ENCODE measurements at regions not wholly inside any gene's neighbourhood (a gene's known extent, or its start where the extent isn't known, plus 50 kb on each side); places are given as distances from the start of the nearest gene placed in this dataset.

DNA sequence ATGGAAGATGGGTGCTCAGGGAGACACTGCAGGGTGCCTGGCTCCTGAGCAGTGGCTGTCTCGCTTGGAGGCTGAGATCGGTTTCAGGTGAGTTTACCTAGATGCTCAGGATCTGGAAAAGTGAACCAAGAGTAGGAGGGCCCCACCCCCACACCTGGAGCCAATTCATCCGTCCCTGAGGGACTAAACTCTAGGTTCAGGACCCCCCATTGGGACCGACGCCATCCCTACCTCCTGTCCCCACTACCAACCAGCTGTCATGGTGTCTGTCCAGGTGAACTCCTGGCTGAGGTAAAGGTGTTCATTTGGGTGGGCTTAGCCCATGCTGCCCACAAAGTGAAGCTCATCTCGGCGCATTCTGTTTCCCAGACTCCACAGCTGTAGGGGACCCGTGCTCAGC lies 174.6 kb upstream of the PLPP4 start:
- Mint-ChIP-seq H3K9me3 (ENCODE audit: low read depth) (no peaks in the 10 kb centered on the region), H3K36me3 (ENCODE audit: low read depth) (no peaks in the 10 kb centered on the region), H3K27me3 (ENCODE audit: low read depth) (no peaks in the 10 kb centered on the region), H3K27ac (ENCODE audit: unreplicated experiment) (no peak overlapping the region), H3K4me1 (ENCODE audit: low read depth) (no peaks in the 10 kb centered on the region), H3K4me3 (ENCODE audit: unreplicated experiment) (no peak overlapping the region)
- DNase-seq (ENCODE audit: low spot score), result no peak
- TF ChIP-seq, protein P1, sequence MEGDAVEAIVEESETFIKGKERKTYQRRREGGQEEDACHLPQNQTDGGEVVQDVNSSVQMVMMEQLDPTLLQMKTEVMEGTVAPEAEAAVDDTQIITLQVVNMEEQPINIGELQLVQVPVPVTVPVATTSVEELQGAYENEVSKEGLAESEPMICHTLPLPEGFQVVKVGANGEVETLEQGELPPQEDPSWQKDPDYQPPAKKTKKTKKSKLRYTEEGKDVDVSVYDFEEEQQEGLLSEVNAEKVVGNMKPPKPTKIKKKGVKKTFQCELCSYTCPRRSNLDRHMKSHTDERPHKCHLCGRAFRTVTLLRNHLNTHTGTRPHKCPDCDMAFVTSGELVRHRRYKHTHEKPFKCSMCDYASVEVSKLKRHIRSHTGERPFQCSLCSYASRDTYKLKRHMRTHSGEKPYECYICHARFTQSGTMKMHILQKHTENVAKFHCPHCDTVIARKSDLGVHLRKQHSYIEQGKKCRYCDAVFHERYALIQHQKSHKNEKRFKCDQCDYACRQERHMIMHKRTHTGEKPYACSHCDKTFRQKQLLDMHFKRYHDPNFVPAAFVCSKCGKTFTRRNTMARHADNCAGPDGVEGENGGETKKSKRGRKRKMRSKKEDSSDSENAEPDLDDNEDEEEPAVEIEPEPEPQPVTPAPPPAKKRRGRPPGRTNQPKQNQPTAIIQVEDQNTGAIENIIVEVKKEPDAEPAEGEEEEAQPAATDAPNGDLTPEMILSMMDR (IDR thresholded peaks at IDR 0.05), result no peak

DNA sequence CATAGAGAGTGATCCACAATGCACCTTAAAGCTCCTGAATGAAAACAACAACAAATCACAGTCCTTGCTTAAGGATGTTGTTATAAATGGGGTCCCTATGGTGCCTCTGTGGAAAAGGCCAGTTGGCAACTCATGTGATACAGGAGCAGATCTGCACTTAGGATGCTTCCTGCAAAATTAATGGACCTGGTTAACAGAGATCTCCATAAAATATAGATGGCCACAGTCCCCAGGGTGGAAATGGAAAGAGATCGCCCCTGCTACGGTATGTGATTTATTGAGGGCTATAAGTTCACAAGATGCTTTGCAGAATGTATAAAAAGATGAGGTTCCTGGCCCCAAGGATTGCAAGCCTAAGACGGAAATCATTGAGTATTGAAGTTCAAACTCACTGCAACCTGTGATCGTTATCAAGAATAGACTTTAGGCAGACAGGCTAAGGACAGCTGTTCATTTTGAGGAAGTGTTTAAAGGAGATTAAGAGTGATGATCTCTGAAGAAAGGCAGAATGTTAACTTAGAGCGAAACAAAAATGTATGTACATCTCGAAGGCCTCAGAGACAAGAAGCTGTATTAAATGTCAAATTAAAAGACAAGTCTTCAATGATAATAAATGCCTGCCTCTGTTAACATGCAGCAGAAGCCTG lies 174.1 kb upstream of the PLPP4 start:
- no peaks in the 10 kb centered on the region for H3K4me1 Mint-ChIP-seq (ENCODE audit: low read depth)
- TF ChIP-seq, protein P1 (IDR thresholded peaks at IDR 0.05), result no peak
- no peak for DNase-seq (ENCODE audit: low spot score)
- H3K27me3 Mint-ChIP-seq (ENCODE audit: low read depth), result no peaks in the 10 kb centered on the region
- no peak overlapping the region for H3K4me3 Mint-ChIP-seq (ENCODE audit: unreplicated experiment)
- no peak overlapping the region for H3K27ac Mint-ChIP-seq (ENCODE audit: unreplicated experiment)
- H3K9me3 Mint-ChIP-seq (ENCODE audit: low read depth), result no peaks in the 10 kb centered on the region
- no peaks in the 10 kb centered on the region for H3K36me3 Mint-ChIP-seq (ENCODE audit: low read depth)

DNA sequence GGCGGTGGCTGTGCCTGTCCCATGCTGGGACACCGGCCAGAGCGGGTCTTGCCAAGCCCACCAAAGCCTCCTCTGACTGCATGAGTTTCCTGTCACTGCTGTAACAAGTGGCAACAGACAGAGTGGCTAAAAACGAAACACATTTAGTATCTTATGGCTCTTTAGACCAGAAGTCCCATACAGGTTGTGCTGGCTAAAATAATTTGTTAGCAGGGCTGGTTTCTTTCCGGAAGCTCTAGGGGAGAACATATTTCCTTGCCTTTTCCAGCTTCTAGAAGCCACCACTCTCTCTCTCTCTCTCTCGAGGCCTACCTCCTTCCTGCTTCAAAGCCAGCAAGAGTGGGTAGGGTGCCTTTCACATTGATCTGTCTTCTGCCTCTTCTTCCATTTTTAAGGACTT lies 171.6 kb upstream of the PLPP4 start:
- Mint-ChIP-seq H3K4me3 (ENCODE audit: unreplicated experiment) (no peak overlapping the region), H3K27me3 (ENCODE audit: low read depth) (no peaks in the 10 kb centered on the region), H3K9me3 (ENCODE audit: low read depth) (no peaks in the 10 kb centered on the region), H3K36me3 (ENCODE audit: low read depth) (no peaks in the 10 kb centered on the region), H3K27ac (ENCODE audit: unreplicated experiment) (no peak overlapping the region), H3K4me1 (ENCODE audit: low read depth) (no peaks in the 10 kb centered on the region)
- TF ChIP-seq, protein P1 (IDR thresholded peaks at IDR 0.05), result no peak
- DNase-seq (ENCODE audit: low spot score), result no peak

DNA sequence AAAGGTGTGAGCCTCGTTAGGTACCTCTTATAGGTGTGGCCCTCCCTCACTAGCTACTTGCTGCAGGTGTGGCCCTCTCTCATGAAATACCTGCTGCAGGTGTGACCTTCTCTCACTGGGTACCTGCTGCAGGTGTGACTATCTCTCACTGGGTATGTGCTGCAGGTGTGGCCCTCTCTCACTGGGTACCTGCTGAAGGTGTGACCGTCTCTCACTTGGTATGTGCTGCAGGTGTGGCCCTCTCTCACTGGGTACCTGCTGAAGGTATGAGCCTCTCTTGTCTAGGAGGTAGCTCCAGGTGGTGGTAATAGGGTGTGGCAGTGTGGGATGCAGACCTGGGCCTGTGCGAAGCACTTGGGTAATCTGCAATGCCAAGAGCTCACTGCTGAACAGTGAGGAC lies 170.7 kb upstream of the PLPP4 start:
- H3K27me3 Mint-ChIP-seq (ENCODE audit: low read depth), result no peaks in the 10 kb centered on the region
- H3K4me3 Mint-ChIP-seq (ENCODE audit: unreplicated experiment), result no peak overlapping the region
- TF ChIP-seq, protein P1 (IDR thresholded peaks at IDR 0.05), result no peak
- DNase-seq (ENCODE audit: low spot score), result no peak
- no peak overlapping the region for H3K27ac Mint-ChIP-seq (ENCODE audit: unreplicated experiment)
- no peaks in the 10 kb centered on the region for H3K4me1 Mint-ChIP-seq (ENCODE audit: low read depth)
- H3K9me3 Mint-ChIP-seq (ENCODE audit: low read depth), result peaks cover 2% of the 10 kb centered on the region
- no peaks in the 10 kb centered on the region for H3K36me3 Mint-ChIP-seq (ENCODE audit: low read depth)

DNA sequence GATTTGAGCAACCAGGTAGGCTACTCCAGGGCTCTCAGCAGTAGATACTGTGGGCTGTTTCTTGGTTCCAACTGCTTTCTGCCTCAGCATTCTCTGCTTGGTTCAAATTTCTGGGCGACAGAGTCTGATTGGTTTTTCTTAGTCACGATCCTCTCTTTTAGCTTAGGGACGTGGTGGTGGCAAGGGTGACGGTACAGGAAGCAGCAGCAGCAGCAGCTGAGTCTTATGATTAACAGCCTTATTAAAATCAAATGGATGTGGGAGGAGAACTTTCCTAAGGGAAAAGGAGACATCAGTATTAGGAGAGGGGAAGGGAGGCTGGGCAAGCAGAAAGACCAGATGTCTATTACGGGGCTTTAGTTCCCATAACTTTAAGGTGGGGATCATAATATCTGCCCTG lies 156.5 kb upstream of the PLPP4 start:
- Mint-ChIP-seq H3K4me3 (ENCODE audit: unreplicated experiment) (no peak overlapping the region), H3K27me3 (ENCODE audit: low read depth) (peaks cover 3% of the 10 kb centered on the region), H3K27ac (ENCODE audit: unreplicated experiment) (no peak overlapping the region), H3K4me1 (ENCODE audit: low read depth) (no peaks in the 10 kb centered on the region), H3K9me3 (ENCODE audit: low read depth) (peaks cover 6% of the 10 kb centered on the region), H3K36me3 (ENCODE audit: low read depth) (no peaks in the 10 kb centered on the region)
- TF ChIP-seq, protein P1 (IDR thresholded peaks at IDR 0.05), result no peak
- no peak for DNase-seq (ENCODE audit: low spot score)

Data from chondrocyte (in vitro differentiated cells).